Activated T-cell treated with anti-CD3 and anti-CD28 coated beads, Interleukin-2, amount 50 U/mL, for 24 hours (primary cell): ENCODE measurements at regions not wholly inside any gene's neighbourhood (a gene's known extent, or its start where the extent isn't known, plus 50 kb on each side); places are given as distances from the start of the nearest gene placed in this dataset.

Experiments used
- DNase-seq: peaks from one replicate; pipeline ENCODE4 v3.0.0-alpha.2; 2020
- H3K27ac Mint-ChIP-seq: 2 replicates; pipeline ENCODE4 v1.8.0; 2020; ENCODE audit warnings: mild to moderate bottlenecking, mixed read lengths
- H3K27me3 Mint-ChIP-seq: 2 replicates; pipeline ENCODE4 v1.8.0; 2020; ENCODE audit warnings: mixed read lengths
- H3K36me3 Mint-ChIP-seq: 2 replicates; pipeline ENCODE4 v1.8.0; 2020; ENCODE audit warnings: low read depth, mixed read lengths
- H3K4me1 Mint-ChIP-seq: 2 replicates; pipeline ENCODE4 v1.8.0; 2020; ENCODE audit warnings: low read depth, mixed read lengths
- H3K4me3 Mint-ChIP-seq: 2 replicates; pipeline ENCODE4 v1.8.0; 2020; ENCODE audit warnings: mild to moderate bottlenecking, moderate library complexity, mixed read lengths
- H3K9me3 Mint-ChIP-seq: 2 replicates; pipeline ENCODE4 v1.8.0; 2020; ENCODE audit warnings: mixed read lengths

DNA sequence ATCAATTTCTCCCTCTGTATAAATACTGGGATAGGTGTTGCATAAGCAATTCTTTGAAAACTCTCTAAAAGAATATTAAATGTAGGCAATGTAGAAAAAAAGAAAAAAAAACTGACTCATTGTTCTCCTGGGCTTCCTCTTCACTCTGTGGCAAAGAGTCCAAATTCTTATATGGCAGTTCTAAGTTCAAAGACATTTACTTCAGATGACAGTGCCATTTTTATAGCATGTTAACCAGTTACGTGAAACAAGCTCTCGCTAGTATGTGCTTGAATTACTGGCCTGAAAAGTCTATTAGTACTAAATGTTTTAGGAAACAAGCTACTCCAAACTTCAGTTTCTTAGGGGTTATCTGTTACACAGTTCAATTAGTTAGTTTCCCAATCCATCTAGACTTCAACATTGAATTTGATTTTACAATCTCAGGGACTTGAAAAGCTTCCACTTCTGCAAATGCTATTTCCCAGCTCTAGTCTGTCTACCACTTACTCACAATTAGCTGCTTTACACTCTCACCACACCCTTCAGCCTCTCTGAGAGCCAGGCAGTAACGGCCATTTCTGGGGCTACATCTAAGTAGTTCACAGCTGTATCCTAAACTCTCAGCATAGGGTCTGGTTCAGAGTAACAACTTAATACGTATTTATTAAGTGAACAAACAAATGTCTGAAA lies 100.4 kb downstream of the OGFRL1 start:
- Mint-ChIP-seq H3K27ac (no peak overlapping the region), H3K36me3 (no peaks in the 10 kb centered on the region), H3K4me3 (no peak overlapping the region), H3K27me3 (peaks cover 14% of the 10 kb centered on the region), H3K4me1 (no peaks in the 10 kb centered on the region), H3K9me3 (no peaks in the 10 kb centered on the region)
- DNase-seq: no peak

DNA sequence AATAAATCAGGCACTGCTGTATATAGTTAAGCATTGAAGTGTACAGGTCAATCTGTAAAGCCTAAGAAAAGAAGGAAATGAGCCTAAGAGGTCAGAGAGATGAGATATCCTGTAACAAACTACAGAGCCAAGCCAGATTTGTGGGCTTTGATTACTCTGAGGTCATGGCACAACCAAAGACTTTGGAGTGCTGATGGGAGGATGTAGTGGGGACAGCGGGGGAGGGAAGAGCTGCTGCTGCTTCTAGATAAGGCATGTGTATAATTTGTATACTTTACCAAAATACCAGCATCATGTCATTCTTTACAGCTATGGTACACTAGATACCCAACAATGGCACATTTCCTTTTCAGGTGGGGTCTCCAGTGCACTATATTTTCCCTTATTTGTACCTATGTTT lies 102.5 kb downstream of the OGFRL1 start:
- Mint-ChIP-seq H3K9me3 (no peaks in the 10 kb centered on the region), H3K36me3 (no peaks in the 10 kb centered on the region), H3K4me3 (no peak overlapping the region), H3K27ac (no peak overlapping the region), H3K4me1 (no peaks in the 10 kb centered on the region), H3K27me3 (peaks cover 14% of the 10 kb centered on the region)
- no peak for DNase-seq

DNA sequence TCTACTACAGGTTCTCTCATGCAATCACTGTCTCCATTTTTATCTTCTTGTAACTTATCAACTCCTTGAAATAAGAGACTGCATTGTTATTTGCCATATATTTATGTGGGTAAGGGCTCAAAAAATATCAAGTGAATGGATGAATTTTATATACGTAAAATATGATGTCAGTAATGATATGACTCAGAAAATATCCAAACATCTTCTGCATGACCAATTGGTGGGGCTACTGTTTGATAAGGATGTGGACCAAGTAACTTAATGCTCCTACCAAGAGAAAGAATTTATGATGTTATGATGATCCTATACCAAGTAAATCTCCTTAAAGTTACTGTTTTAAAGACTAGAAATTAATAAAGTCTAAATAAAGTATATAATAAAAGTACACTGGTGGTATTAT lies 103.7 kb downstream of the OGFRL1 start:
- no peaks in the 10 kb centered on the region for H3K36me3 Mint-ChIP-seq
- no peak for DNase-seq
- H3K27me3 Mint-ChIP-seq: peaks cover 14% of the 10 kb centered on the region
- peaks cover 2% of the 10 kb centered on the region for H3K4me1 Mint-ChIP-seq
- H3K4me3 Mint-ChIP-seq: no peak overlapping the region
- H3K27ac Mint-ChIP-seq: no peak overlapping the region
- no peaks in the 10 kb centered on the region for H3K9me3 Mint-ChIP-seq

DNA sequence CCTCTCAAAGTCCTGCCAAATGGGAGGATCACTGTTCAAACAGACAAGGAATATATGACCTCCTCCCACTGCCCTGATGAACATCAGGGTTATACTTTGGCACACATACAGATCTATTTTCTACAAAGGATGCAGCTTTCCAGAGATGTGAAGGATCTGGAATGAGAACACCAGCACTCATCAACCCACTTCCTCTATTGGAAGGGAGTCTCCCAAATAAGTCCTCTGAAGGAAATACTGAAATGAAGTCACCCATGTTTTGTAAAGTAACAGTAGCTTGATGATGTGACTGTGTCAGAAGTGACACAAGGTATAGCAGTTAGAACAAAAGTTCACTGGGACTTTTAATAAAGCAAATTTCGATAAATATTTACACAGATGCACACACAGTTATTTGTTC lies 104.9 kb downstream of the OGFRL1 start:
- no peak overlapping the region for H3K4me3 Mint-ChIP-seq
- no peak overlapping the region for H3K27ac Mint-ChIP-seq
- H3K36me3 Mint-ChIP-seq: no peaks in the 10 kb centered on the region
- no peaks in the 10 kb centered on the region for H3K9me3 Mint-ChIP-seq
- DNase-seq: no peak
- H3K4me1 Mint-ChIP-seq: peaks cover 2% of the 10 kb centered on the region
- H3K27me3 Mint-ChIP-seq: peaks cover 14% of the 10 kb centered on the region

DNA sequence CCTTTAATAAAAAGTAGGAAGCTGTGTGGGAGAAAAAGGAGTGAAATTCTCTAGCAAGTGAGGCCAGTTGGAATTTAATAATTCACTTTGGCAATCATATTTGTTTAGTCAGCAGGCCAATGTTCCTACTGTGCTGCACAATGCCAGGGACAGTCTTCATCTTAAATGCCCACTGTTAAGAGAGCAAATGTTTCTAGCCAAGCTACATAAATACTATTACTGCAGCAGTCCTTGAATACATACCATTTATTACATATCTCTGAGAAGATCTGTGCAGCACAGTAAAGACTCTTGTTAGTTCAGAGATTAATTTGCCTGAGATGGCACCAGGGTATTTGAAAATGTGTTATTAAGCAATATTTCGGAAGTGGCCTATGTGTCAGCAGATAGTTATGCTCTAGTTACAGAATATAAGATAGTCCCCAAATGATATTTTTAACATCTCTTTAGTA lies 105.4 kb downstream of the OGFRL1 start:
- DNase-seq: no peak
- Mint-ChIP-seq H3K4me1 (peaks cover 2% of the 10 kb centered on the region), H3K27ac (no peak overlapping the region), H3K9me3 (no peaks in the 10 kb centered on the region), H3K4me3 (no peak overlapping the region), H3K27me3 (peaks cover 14% of the 10 kb centered on the region), H3K36me3 (no peaks in the 10 kb centered on the region)

DNA sequence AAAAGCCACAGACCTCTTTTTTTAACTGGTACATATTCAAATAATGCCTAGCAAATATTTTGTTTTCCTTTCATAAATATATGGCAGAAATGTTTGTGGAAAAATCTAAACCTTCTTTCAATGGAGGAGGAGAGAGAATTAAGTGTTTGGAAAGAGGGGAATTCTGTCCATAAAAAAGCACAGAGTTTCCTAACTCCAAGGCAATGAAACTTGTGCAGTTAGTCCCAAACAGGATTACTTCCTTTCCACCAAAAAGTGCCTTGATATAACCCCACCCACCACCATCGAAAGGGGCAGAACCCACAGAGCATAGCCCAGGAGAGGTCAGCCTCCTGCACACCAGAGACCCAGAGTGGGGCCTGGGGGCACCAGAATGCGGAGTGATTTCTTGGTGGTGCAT lies 106.3 kb downstream of the OGFRL1 start:
- no peak overlapping the region for H3K27ac Mint-ChIP-seq
- no peak overlapping the region for H3K4me3 Mint-ChIP-seq
- no peaks in the 10 kb centered on the region for H3K9me3 Mint-ChIP-seq
- DNase-seq: no peak
- peaks cover 8% of the 10 kb centered on the region for H3K27me3 Mint-ChIP-seq
- H3K36me3 Mint-ChIP-seq: no peaks in the 10 kb centered on the region
- H3K4me1 Mint-ChIP-seq: peaks cover 2% of the 10 kb centered on the region

DNA sequence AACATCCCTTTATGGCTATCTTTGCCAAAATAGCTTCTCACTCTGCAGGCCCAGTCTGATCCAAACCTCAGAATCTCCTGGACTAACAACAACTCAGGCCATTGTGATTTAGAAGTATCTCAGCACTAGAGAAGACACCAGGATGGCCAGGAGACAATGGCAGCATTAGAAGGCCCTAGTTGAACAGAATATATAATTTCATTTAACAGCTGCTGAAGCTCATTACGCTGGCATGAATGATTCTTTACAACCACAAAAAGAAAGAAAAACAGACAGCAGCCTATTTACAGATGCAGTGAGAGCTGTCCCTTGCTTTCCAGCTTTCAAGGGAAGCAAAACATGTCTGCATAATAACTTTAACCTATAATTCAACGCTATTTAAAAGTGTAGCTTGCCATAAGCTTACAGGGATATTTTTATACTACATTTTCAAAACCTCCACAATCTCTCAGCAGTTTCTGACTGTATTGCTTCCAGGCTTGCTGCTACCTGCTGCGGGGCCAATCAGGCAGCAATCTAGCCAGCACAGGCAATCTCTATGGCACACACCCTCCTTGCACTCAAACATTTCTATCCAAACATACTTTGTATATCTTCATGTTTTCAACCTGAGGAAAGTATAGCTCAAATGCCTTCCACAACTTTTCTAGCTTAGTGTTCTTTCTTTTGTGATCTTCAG lies 107.3 kb downstream of the OGFRL1 start:
- Mint-ChIP-seq H3K36me3 (no peaks in the 10 kb centered on the region), H3K9me3 (no peaks in the 10 kb centered on the region), H3K27ac (no peak overlapping the region), H3K27me3 (peaks cover 8% of the 10 kb centered on the region), H3K4me3 (no peak overlapping the region), H3K4me1 (peaks cover 2% of the 10 kb centered on the region)
- no peak for DNase-seq

DNA sequence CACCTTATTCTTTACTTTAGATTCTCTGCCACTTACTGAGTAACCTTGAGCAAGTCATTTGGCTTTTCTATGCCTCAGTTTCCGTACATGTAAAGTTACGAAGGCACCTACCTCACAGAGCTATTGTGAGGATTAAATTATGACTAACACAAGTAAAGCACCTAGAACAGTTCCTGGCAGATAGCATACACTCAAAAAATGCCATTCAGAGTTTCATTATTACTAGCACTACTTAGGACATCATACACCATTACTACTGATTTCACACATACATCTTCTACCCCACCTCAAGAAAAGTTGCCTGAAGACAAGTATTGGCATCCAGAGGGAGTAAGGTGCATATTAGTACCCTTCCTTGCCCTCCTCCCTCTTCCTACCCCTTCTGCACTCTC lies 107.8 kb downstream of the OGFRL1 start:
- Mint-ChIP-seq H3K4me1 (peaks cover 2% of the 10 kb centered on the region), H3K27ac (no peak overlapping the region), H3K27me3 (peaks cover 8% of the 10 kb centered on the region), H3K9me3 (no peaks in the 10 kb centered on the region), H3K4me3 (no peak overlapping the region), H3K36me3 (no peaks in the 10 kb centered on the region)
- DNase-seq: no peak

DNA sequence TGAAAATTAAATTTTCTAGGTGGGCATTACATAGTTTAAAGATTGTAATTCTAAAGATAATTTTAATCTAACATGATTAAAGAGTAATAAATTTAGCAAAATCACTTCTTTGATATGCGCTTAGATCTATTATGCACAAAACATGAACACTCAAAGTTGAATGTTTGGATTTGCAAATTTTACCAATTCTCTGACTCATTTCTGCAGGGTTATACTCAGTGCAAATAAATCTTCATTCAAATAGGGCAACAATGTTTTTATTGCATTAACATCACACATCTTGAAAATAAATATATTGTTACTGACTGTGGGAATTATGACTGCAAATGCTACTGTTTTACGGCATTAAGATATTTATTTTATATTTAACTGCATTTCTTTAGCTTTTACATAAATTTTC lies 110.7 kb downstream of the OGFRL1 start:
- DNase-seq: no peak
- no peak overlapping the region for H3K4me3 Mint-ChIP-seq

DNA sequence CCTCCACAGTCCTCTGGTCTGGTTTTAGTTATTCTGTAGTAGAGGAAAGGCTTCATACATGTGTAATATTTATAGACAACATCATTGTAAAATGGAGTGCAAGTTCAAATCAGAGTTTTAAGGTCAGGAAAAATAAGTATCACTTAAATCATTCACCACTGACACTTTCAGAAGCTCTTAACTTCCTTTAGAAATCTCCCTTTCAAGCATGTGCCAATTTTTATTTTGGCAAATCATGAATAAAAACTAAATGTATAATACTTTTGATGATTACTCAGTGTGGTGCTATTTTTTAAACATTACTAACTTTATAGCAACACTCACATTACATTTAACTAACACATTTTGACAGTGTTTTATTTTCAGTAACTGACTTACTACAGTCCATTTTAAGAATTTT lies 112.2 kb downstream of the OGFRL1 start:
- no peaks in the 10 kb centered on the region for H3K36me3 Mint-ChIP-seq
- H3K9me3 Mint-ChIP-seq: no peaks in the 10 kb centered on the region
- no peak overlapping the region for H3K27ac Mint-ChIP-seq
- H3K27me3 Mint-ChIP-seq: peaks cover 13% of the 10 kb centered on the region
- H3K4me1 Mint-ChIP-seq: peaks cover 2% of the 10 kb centered on the region
- no peak for DNase-seq
- H3K4me3 Mint-ChIP-seq: no peak overlapping the region

More for the DNA sequence above, 110.7 kb downstream of the OGFRL1 start:
- Mint-ChIP-seq H3K36me3 (no peaks in the 10 kb centered on the region), H3K4me1 (peaks cover 2% of the 10 kb centered on the region), H3K9me3 (no peaks in the 10 kb centered on the region), H3K27me3 (peaks cover 5% of the 10 kb centered on the region), H3K27ac (no peak overlapping the region)

DNA sequence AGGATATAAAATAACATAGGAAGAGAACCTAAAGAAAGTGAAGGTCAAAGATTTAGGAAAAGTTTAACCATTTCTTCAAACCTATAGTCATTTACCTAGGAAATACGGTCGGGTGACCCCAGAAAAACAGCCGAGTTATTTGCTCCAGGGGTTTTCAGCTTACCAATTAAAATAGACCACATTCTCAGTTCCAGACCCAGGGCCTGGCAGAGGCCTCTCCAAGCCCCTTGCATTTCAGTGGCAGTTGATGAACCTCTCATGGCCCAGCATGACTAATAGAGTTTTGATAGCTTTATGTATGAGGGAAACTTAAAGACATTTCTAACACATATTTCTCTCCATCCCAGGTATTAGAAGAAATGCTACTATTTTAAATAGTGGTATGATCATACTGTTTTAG lies 113.5 kb downstream of the OGFRL1 start:
- Mint-ChIP-seq H3K9me3 (no peaks in the 10 kb centered on the region), H3K27me3 (peaks cover 17% of the 10 kb centered on the region), H3K4me1 (no peaks in the 10 kb centered on the region), H3K27ac (no peak overlapping the region), H3K4me3 (no peak overlapping the region), H3K36me3 (no peaks in the 10 kb centered on the region)
- no peak for DNase-seq

DNA sequence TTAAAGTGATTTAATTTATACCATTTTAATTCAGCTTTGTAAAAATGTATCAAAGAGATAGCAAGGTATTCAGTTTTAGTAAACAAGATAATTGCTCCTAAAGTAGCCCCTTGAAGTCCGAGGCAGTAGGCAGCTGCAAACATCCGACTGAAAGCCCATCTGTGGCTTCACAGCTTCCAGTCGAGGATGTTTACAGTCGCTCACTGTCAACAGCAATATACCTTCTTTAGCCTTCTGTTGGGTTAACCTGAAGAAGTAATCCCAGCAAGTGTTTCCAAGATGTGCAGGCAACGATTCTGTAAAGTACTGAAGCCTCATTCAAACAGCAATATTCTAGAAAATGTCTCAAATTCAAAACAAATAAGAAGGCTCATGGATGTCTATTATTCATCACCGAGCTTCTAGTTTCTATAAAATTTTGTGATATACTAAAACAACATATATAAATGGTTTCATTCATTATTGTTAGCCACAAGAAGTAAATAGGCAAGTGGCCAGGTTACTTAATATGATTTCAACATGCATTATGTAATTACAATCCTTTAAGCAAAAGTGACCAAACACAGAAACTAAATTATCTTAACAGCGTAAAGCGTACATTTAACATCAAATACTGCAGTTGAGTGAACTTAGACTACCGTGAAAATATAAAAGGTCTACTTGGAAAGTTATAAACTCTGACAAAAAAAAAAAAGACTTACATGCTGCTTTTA lies 115.0 kb downstream of the OGFRL1 start:
- H3K27me3 Mint-ChIP-seq: peaks cover 18% of the 10 kb centered on the region
- no peak for DNase-seq
- H3K36me3 Mint-ChIP-seq: no peaks in the 10 kb centered on the region
- no peaks in the 10 kb centered on the region for H3K9me3 Mint-ChIP-seq
- no peaks in the 10 kb centered on the region for H3K4me1 Mint-ChIP-seq
- no peak overlapping the region for H3K27ac Mint-ChIP-seq
- H3K4me3 Mint-ChIP-seq: no peak overlapping the region

DNA sequence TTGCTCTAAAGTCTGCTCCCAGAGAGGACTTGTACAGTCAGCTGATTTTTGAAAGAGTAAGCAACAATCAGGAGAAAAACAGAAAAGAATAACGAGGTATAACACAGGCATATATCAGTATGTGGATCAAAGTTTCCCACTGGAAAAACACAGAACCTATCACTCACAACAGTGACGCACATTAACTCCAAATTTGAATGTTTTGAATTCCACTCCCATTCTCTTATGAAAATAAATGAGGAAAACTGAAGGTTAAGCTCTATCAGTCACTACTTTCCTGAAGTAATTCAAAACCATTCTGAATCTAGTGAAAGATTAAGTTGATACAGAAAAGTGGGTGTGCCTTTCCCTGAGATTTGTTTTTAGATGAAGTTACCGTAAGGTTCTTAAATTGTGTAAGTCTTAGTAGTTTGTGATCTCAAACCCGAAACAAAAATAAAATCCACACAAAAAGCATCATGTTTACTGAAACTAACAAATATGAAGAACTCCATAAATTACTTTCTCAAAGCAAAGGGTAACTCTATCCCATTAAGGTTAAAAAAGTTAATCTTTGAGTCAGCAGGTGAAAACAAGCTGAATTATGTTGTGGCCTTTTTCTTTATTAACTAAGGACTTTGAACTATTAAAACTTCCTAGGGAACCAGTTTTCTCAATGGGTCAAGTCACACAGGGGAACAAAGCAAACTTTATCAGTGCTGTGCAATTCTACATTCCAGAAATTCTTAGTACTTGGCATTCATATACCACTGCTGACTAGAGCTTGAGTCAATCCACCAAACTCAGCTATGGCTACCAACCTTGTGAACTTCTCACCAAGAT lies 115.7 kb downstream of the OGFRL1 start:
- Mint-ChIP-seq H3K9me3 (no peaks in the 10 kb centered on the region), H3K4me3 (no peak overlapping the region), H3K36me3 (no peaks in the 10 kb centered on the region), H3K27ac (no peak overlapping the region), H3K27me3 (peaks cover 23% of the 10 kb centered on the region), H3K4me1 (no peaks in the 10 kb centered on the region)
- no peak for DNase-seq

DNA sequence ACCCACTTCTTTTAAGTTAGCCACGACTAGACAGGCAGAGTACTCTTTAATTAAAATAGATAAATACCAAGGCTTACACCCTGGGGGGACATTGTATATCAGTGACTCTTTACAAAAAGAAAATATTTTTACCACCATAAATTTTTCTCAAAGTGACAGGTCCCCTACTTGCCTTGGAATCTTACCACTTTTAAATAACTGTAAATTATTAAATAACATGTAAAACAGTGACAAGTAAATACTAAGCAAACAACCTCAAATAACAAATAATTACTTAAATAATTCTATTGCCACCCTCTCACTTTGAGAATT lies 116.3 kb downstream of the OGFRL1 start:
- DNase-seq: no peak
- no peaks in the 10 kb centered on the region for H3K9me3 Mint-ChIP-seq
- peaks cover 25% of the 10 kb centered on the region for H3K27me3 Mint-ChIP-seq

More for the DNA sequence above, 116.3 kb downstream of the OGFRL1 start:
- no peak overlapping the region for H3K4me3 Mint-ChIP-seq
- no peak overlapping the region for H3K27ac Mint-ChIP-seq
- no peaks in the 10 kb centered on the region for H3K4me1 Mint-ChIP-seq
- H3K36me3 Mint-ChIP-seq: no peaks in the 10 kb centered on the region
